Stomach (tissue), 8 donors: ENCODE measurements at regions not wholly inside any gene's neighbourhood (a gene's known extent, or its start where the extent isn't known, plus 50 kb on each side); places are given as distances from the start of the nearest gene placed in this dataset.

Source experiments
- DNase-seq, 2 donors: peaks; one replicate each; pipeline versions ENCODE4 v3.0.0 to v3.0.0-alpha.2; 2013 to 2019
- H3K27ac ChIP-seq, 5 donors: fragments of 200-600 bp in 4 of 5; sonication (generic) in 4 of 5; one replicate each; pipeline ENCODE4 v1.5.1; 2013 to 2019; ENCODE audit warnings: mild to moderate bottlenecking in 1 of 5, moderate library complexity in 1 of 5
- H3K27me3 ChIP-seq, 3 donors: fragments of 200-600 bp; sonication (generic); one replicate each; pipeline ENCODE4 v1.5.1; 2017 to 2019; ENCODE audit warnings: mixed run types in 1 of 3
- H3K36me3 ChIP-seq, 4 donors: fragments of 200-600 bp; sonication (generic); 1 replicate in 3 of 4; 2 replicates in 1 of 4; pipeline ENCODE4 v1.5.1; 2016 to 2019
- H3K4me1 ChIP-seq, 4 donors: fragments of 200-600 bp; sonication (generic); one replicate each; pipeline ENCODE4 v1.5.1; 2016 to 2019
- H3K4me3 ChIP-seq, 4 donors: fragments of 200-600 bp; sonication (generic) in 3 of 4; one replicate each; pipeline ENCODE4 v1.5.1; 2016 to 2019; ENCODE audit warnings: mild to moderate bottlenecking in 1 of 4
- H3K9me3 ChIP-seq, 4 donors: fragments of 200-600 bp; sonication (generic); one replicate each; pipeline ENCODE4 v1.5.1; 2016 to 2019
- CTCF ChIP-seq, 7 experiments: fragments of 450-650 bp in 4 of 7; fragments of 200-600 bp in 3 of 7; sonication (generic) in 3 of 7; IDR thresholded peaks; one replicate each; pipeline ENCODE4 v1.5.1; 2016 to 2019; ENCODE audit warnings: antibody characterized with exemption in 7 of 7, control low read depth in 2 of 7, mild to moderate bottlenecking in 1 of 7
- EP300 ChIP-seq: sonication (generic); formaldehyde crosslinking; IDR thresholded peaks from one replicate; pipeline ENCODE4 v1.6.1; 2017; ENCODE audit warnings: antibody characterized with exemption
- POLR2A ChIP-seq, 4 donors: fragments of 450-650 bp; IDR thresholded peaks; one replicate each; pipeline ENCODE4 v1.6.1; 2016; ENCODE audit warnings: antibody characterized with exemption in 4 of 4, control low read depth in 2 of 4, mild to moderate bottlenecking in 1 of 4, moderate library complexity in 1 of 4
- POLR2AphosphoS5 ChIP-seq, 3 donors: sonication (generic); formaldehyde crosslinking; IDR thresholded peaks; one replicate each; pipeline ENCODE4 v1.6.1; 2016; ENCODE audit warnings: antibody characterized with exemption in 3 of 3
- WGBS, 5 donors: extraction: QIAGEN DNeasy Blood & Tissue Kit in 3 of 5; methylation state at CpG; one replicate each; pipeline versions ENCODE4 v1.1.5 to v1.1.7; 2013 to 2018; 5-methylcytosine and 5-hydroxymethylcytosine counted together
- intact Hi-C: fragments of 100-400 bp; cut with DNase I; formaldehyde crosslinking; loops from one replicate; pipeline ENCODE4 v1.15.1; 2023; ENCODE audit warnings: low total_unique reads
- donor health status: healthy with polysubstance abuse.
- donor health status: Bipolar disorder and iron deficiency.
- donor health status: healthy.

DNA sequence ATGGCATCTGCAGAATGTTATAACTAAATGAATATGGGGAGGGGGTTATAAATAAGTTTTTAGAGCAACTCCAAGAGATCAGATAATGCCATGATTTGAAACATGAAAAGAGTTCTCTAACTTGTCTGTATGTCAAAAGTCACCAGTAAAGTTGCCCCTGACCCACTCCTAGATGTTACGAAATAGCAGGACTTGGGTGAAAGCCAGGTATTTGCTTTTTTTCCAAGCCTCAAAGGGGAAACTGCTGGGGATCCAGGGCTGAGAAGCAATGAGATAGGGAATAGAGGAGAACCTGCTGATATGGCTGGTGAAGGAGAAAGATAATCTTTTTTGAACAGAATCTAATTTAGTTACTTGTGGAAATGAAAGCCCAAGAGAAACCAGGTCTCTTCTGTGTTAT is 191.5 kb upstream of the CDH20 start:
- DNase-seq, result peak in 1 of 2 donors; percentile 7
- Histone ChIP-seq H3K4me1 (no peaks in the 10 kb centered on the region), H3K9me3 (peaks cover 0 to 7% (median 2%) of the 10 kb centered on the region in 4 donors), H3K27me3 (no peaks in the 10 kb centered on the region), H3K4me3 (no peak overlapping the region), H3K27ac (no peak overlapping the region), H3K36me3 (no peaks in the 10 kb centered on the region)
- WGBS, 5 donors, result 34 to 47% (median 37%) methylated on average over 1 of the region's 1 CpG
- intact Hi-C loops, result no loop called here
- no peak for TF ChIP-seq POLR2AphosphoS5 (IDR thresholded peaks at IDR 0.05)
- TF ChIP-seq EP300, result no peak

DNA sequence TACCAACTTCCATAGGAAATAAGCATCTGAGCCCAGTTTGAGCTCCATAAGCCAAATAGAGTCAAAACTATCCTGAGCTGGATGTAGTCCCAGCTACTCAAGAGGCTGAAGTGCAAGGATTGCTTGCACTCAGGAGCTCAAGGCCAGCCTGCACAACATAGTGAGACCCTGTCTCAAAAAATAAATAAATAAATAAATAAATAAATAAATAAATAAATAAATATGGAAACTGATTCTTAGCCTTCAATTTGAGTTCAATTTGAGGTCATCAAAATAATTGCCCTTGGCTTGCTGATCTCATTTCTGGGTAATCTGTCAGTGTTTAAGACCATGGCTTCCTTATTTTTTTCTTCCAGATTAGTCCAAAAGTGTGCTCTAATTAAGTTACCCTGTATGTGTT is 184.9 kb upstream of the CDH20 start:
- Histone ChIP-seq H3K4me1 (no peaks in the 10 kb centered on the region), H3K27me3 (no peaks in the 10 kb centered on the region), H3K4me3 (no peak overlapping the region), H3K9me3 (peaks cover 0 to 23% (median 9%) of the 10 kb centered on the region in 4 donors), H3K27ac (no peak overlapping the region), H3K36me3 (no peaks in the 10 kb centered on the region)
- no peak for DNase-seq
- intact Hi-C loops, result no loop called here
- TF ChIP-seq CTCF (IDR thresholded peaks at IDR 0.05) (no peak), POLR2AphosphoS5 (IDR thresholded peaks at IDR 0.05) (no peak), POLR2A (IDR thresholded peaks at IDR 0.05) (no peak), EP300 (no peak)

DNA sequence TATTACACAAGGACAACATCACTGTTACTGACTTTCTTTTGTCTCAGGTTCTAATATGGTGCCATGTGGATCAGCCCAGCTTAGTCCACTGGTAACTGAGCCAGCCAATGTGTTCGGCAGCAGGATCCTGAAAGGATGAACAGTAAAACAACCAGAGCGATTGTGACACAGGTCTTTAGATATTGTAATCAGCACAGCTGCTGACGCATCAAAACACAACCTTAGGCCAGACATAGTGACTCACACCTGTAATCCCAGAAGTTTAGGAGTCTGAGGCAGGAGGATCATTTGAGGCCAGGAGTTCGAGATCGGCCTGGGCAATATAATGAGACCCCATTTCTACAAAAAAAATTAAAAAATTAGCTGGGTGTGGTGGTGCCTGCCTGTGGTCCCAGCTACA is 183.4 kb upstream of the CDH20 start:
- H3K4me3 ChIP-seq, result no peak overlapping the region
- no peaks in the 10 kb centered on the region for H3K27me3 ChIP-seq
- 92 to 96% (median 92%) methylated on average over 5 of the region's 5 CpGs for WGBS, 5 donors
- H3K4me1 ChIP-seq, result no peaks in the 10 kb centered on the region
- H3K9me3 ChIP-seq, result peaks cover 0 to 19% (median 5%) of the 10 kb centered on the region in 4 donors
- intact Hi-C loops, result no loop called here
- no peak for TF ChIP-seq POLR2AphosphoS5 (IDR thresholded peaks at IDR 0.05)
- DNase-seq, result no peak
- no peaks in the 10 kb centered on the region for H3K36me3 ChIP-seq
- no peak overlapping the region for H3K27ac ChIP-seq

DNA sequence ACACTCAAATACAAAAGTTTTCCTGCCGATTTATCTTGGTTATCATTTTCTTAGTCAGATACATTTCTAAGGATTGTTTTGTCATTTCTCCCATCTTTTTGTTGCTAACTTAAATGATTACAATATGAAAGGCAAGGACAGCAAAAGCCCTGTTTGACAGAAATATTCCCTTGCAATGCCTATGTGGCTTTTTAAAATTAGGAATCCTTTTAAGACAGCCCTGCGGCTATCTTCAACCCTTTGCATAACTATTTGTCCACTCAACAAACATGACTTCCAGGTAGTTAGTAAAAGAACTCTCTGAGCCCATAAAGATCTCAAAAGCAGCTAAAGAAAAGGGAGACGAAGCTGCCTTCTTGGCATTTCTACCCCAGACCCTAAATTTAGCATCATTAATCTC is 179.7 kb upstream of the CDH20 start:
- no peak overlapping the region for H3K27ac ChIP-seq
- H3K36me3 ChIP-seq, result no peaks in the 10 kb centered on the region
- no peak for TF ChIP-seq CTCF (IDR thresholded peaks at IDR 0.05)
- TF ChIP-seq EP300, result no peak
- TF ChIP-seq POLR2AphosphoS5 (IDR thresholded peaks at IDR 0.05), result no peak
- no peak for TF ChIP-seq POLR2A (IDR thresholded peaks at IDR 0.05)
- H3K4me3 ChIP-seq, result no peak overlapping the region
- H3K4me1 ChIP-seq, result no peaks in the 10 kb centered on the region
- WGBS, 5 donors, result 77 to 83% (median 82%) methylated on average over 3 of the region's 3 CpGs
- peaks cover 0 to 1% (median 0%) of the 10 kb centered on the region in 4 donors for H3K9me3 ChIP-seq
- H3K27me3 ChIP-seq, result no peaks in the 10 kb centered on the region
- intact Hi-C loops, result no loop called here
- DNase-seq, result no peak

DNA sequence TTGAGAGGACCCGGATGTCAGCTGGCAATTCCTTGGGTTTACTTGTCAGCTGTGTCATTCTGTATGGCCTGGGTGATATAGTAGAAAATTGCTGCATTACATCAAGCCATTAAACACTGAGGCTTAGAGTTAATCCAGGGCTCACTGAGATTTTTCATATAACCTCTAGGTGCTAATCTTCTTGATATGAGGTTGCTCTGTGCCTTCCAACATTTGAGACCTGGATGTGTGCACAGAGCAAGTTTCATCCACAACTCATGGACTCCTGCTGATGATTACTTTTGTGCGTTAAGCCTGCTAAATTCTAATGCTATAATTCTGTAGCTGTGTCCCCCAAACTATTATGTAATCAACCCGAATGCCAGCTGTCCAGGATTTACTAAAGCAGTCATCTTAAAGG is 178.4 kb upstream of the CDH20 start:
- intact Hi-C loops, result no loop called here
- no peak for DNase-seq
- no peaks in the 10 kb centered on the region for H3K4me1 ChIP-seq
- TF ChIP-seq POLR2A (IDR thresholded peaks at IDR 0.05), result no peak
- TF ChIP-seq EP300, result no peak
- TF ChIP-seq POLR2AphosphoS5 (IDR thresholded peaks at IDR 0.05), result no peak
- TF ChIP-seq CTCF (IDR thresholded peaks at IDR 0.05), result no peak
- 52 to 62% (median 56%) methylated on average over 3 of the region's 3 CpGs for WGBS, 5 donors
- H3K36me3 ChIP-seq, result no peaks in the 10 kb centered on the region
- no peak overlapping the region for H3K4me3 ChIP-seq
- no peak overlapping the region for H3K27ac ChIP-seq
- no peaks in the 10 kb centered on the region for H3K27me3 ChIP-seq
- H3K9me3 ChIP-seq, result no peaks in the 10 kb centered on the region
